ENCODE measurements at regions not wholly inside any gene's neighbourhood (a gene's known extent, or its start where the extent isn't known, plus 50 kb on each side); places are given as distances from the start of the nearest gene placed in this dataset.
"Not testable (repeated sequence)": the region's sequence is repeated elsewhere in the genome, so short reads cannot be mapped to it uniquely, and the experiment has no call there.

DNA sequence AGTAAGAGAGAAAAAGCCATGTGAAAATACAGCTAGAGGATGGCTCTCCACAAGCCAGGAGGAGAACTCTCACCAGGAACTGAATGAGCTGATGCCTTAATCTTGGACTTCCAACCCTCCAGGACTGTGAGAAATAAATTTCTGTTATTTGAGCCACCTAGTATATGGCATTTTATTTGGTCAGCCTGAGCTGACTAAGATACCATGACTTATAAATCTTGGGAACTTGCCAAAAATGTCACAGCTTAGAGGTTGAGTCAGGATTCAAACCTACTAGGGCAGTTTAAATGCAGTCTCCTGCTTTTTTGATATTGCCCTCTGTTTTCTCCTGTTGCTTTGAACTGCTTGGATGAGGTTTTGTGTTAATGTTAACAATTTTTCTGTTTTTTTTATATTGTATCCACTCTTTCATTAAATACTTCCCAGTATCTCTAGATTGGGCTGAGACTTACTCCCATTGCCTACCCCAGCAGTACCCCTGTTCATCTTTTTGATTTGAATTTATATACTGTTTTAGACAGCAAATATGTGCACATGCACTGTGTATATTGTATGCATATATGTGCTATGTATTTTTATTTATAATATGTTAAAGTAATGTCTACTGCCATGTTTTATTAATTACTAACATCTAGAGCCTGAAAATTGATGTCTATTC lies 1223.2 kb downstream of the OTOL1 start:
- DNase-seq (ENCODE audit: low spot score): no peak

DNA sequence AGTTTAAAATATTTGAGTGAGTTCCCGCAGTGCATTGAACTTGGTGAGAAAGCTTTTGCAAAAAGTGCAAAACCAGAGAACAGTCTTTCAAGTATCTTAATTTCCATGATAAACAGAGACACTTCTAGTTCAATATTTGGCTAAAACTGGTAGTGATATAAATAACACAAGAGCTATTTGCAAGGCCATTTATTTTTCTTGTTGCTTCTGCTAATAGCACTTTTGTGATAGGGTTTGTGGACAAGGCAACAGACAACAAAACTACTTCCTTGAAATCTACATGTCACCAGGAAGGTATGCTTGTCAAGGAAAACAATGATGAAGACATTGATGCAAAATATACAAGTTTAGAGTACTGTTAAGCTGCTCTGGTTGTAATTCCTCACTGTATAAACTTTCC lies 1225.1 kb downstream of the OTOL1 start:
- DNase-seq (ENCODE audit: low spot score): no peak

- DNase-seq (ENCODE audit: low spot score): no peak
These were observed 1225.7 kb downstream of the OTOL1 start for GRCh38 chr3:162722337-162722736.

DNA sequence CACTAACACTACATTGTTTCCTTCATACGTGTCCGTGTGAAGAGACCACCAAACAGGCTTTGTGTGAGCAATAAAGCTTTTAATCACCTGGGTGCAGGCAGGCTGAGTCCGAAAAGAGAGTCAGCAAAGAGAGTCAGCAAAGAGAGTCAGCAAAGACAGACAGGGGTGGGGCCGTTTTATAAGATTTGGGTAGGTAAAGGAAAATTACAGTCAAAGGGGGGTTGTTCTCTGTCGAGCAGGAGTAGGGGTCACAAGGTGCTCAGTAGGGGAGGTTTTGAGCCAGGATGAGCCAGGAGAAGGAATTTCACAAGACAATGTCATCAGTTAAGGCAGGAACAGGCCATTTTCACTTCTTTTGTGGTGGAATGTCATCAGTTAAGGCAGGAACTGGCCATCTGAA lies 1226.2 kb downstream of the OTOL1 start:
- not testable (repeated sequence) for DNase-seq (ENCODE audit: low spot score)

GRCh38 chr3:162729686-162730085 lies 1233.1 kb downstream of the OTOL1 start:
- DNase-seq (ENCODE audit: low spot score): no peak

- not testable (repeated sequence) for DNase-seq (ENCODE audit: low spot score)
These were observed 1235.4 kb downstream of the OTOL1 start for GRCh38 chr3:162731961-162732360.

GRCh38 chr3:162738784-162739183 lies 1242.2 kb downstream of the OTOL1 start:
- no peak for DNase-seq (ENCODE audit: low spot score)

GRCh38 chr3:162740941-162741596 lies 1244.5 kb downstream of the OTOL1 start:
- DNase-seq (ENCODE audit: low spot score): no peak

DNA sequence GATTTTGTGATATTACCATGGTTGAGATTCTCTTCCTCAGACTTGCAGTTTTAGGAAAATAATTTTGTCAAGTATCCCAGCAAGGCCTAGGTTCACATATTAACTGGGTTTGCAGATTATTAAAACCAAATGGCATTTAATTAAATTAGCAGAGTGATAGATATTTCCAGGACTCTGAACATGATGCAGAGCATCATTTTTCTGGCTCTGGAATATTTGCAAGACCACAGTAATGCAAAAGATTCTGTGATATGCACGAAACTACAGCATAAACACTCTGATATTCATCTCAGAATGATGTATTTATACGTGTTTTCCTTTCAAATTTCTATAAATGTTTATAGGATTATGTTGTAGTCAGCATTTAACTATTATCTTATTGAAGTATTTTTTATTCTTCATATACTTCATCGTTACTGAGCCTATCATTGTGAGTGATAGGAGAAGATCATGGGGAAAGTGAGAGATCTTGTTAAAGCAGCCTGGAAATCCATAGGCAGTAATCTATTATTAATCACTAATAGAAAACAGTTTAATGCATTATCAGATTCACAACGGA lies 1245.6 kb downstream of the OTOL1 start:
- no peak for DNase-seq (ENCODE audit: low spot score)

- DNase-seq (ENCODE audit: low spot score): no peak
These were observed 1246.5 kb downstream of the OTOL1 start for GRCh38 chr3:162743091-162743490.

GRCh38 chr3:162760789-162761188 lies 1264.2 kb downstream of the OTOL1 start:
- DNase-seq (ENCODE audit: low spot score): no peak

- no peak for DNase-seq (ENCODE audit: low spot score)
These were observed 1267.6 kb downstream of the OTOL1 start for GRCh38 chr3:162764051-162764807.

GRCh38 chr3:162764808-162765071 lies 1268.1 kb downstream of the OTOL1 start:
- DNase-seq (ENCODE audit: low spot score): no peak

- DNase-seq (ENCODE audit: low spot score): no peak
These were observed 1268.9 kb downstream of the OTOL1 start for GRCh38 chr3:162765524-162765923.

DNA sequence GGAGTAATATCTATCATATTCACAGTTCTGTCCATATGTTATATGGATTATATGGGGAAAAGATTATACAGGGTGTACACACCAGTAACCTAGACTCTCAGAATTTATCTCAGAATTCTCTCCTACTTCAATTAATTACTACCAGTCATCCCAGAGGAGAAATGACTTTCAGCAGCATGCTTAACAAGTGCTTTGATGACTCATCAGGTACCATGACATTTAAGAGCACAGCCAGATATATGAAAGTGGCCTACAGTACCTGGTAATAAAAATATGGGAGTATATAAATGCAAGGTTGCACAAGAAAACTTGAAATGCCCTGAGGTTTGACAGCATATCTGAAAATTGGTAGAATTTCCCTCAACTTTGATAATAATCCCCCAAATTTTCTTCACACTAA lies 1273.0 kb downstream of the OTOL1 start:
- no peak for DNase-seq (ENCODE audit: low spot score)

GRCh38 chr3:162770551-162770950 lies 1273.9 kb downstream of the OTOL1 start:
- DNase-seq (ENCODE audit: low spot score): no peak

DNA sequence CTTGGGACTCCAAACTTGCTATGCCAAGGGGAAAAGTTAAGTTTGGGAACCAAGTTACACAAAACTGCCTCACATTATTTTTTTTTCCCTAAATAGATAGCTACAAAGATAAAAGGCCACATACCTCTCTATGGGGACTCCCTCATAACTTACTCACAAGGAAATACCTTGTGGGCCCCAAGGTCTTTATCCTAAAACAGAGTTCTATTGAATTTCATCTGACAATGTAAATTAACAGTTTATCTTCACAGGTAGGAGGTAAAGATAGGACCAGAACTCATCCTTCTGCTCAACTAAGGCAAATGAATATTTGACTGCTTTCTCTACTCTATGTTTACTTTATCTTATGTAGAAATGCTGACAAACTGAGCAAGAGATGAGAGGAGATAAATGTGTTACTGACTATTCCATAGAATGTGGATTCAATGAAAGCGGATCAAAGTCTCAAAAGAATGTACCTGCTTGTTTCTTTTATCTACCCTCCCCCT lies 1278.0 kb downstream of the OTOL1 start:
- no peak for DNase-seq (ENCODE audit: low spot score)

DNA sequence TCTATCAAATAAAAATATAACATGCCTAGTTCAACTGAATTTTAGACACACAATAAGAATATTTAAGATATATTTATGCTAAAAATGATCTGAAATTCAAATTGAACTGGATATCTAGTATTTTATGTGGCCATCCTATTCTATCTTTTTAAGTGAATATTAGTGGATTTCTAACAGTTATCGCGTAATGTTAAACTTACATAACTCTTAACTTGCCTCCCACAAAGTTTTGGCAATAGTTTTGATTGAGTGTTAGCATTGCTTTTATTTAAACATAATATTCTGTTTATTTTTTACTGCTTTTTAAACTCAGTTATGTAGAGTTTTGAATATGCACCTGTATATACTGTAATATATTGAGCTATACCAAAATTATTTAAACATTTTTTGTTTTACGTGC lies 1279.5 kb downstream of the OTOL1 start:
- no peak for DNase-seq (ENCODE audit: low spot score)

- DNase-seq (ENCODE audit: low spot score): no peak
These were observed 1280.5 kb downstream of the OTOL1 start for GRCh38 chr3:162777118-162777517.

DNA sequence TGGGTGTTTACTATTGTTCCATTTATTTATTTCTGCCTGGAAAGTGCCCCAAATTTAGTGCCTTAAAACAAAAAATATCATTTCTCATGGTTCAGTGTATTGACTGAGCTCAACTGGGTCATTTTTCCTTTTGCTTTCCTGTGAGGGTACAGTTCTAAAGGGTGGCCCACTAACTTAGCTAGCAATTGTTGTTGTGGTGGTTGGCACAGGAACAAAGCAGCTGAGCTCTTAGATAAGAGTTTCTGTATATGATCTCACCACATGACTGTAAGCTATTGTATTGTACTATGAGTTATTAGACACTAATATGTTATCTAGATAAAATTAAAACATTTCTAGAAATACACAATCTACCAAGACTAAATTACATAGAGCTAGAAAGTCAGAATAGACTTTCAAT lies 1283.7 kb downstream of the OTOL1 start:
- DNase-seq (ENCODE audit: low spot score): no peak

- DNase-seq (ENCODE audit: low spot score): no peak
These were observed 1303.3 kb downstream of the OTOL1 start for GRCh38 chr3:162799910-162800309.

DNA sequence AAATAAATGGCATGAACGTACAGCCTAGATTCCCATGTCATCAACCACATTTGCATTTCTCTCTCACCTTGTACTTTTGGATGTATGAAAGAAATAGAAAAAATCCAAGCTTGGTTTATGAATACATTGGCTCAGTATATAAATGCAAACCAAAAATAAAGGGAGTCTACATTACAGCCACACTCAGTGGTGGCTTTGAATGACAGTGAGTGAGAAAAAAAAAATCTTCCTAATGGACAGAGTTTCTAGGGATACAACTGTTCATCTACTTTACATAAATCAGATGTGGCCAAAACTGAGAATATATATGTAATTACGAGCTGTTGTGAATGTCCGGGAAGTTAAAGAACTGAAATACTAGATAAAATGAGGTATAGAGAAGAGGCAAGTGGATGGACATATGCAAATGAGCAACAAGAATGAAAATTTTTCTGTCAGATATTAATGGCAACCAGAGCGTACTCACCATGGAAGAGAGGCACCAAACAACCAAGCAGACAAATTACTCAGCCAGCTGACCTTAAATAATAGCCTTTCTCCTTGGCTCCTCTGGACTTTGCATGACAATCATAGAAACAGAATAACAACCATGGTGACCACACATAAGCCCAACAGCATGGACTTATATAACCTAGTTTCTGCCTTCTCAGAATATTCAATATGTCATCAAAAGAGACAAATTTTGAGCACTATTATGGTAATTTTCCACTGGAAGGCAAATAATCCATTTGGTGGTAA lies 1305.8 kb downstream of the OTOL1 start:
- DNase-seq (ENCODE audit: low spot score): no peak

All from globus pallidus (tissue), 1 donor.